KG1 (cell line): ENCODE measurements at regions not wholly inside any gene's neighbourhood (a gene's known extent, or its start where the extent isn't known, plus 50 kb on each side); places are given as distances from the start of the nearest gene placed in this dataset.

ENCODE experiments used
- DNase-seq: peaks from one replicate; lab custom pipeline; 2025; lab: John Stamatoyannopoulos, UW

- no peak for DNase-seq
These were observed 479.1 kb downstream of the OLFM4 start for GRCh38 chr13:53507741-53508140.

GRCh38 chr13:53512635-53513034 lies 484.0 kb downstream of the OLFM4 start:
- no peak for DNase-seq

GRCh38 chr13:53513226-53513625 lies 484.6 kb downstream of the OLFM4 start:
- no peak for DNase-seq

- DNase-seq, result no peak
These were observed 491.5 kb downstream of the OLFM4 start for GRCh38 chr13:53520132-53520531.

GRCh38 chr13:53522034-53522433 lies 493.4 kb downstream of the OLFM4 start:
- no peak for DNase-seq

GRCh38 chr13:53537586-53537985 lies 509.0 kb downstream of the OLFM4 start:
- DNase-seq, result no peak

- no peak for DNase-seq
These were observed 516.8 kb downstream of the OLFM4 start for GRCh38 chr13:53545340-53545941.

GRCh38 chr13:53560556-53560955 lies 531.9 kb downstream of the OLFM4 start:
- no peak for DNase-seq

GRCh38 chr13:53562419-53562818 lies 533.8 kb downstream of the OLFM4 start:
- DNase-seq, result no peak

GRCh38 chr13:53568491-53568890 lies 539.9 kb downstream of the OLFM4 start:
- DNase-seq, result no peak

- no peak for DNase-seq
These were observed 540.8 kb downstream of the OLFM4 start for GRCh38 chr13:53569453-53569852.

GRCh38 chr13:53601113-53601512 lies 572.5 kb downstream of the OLFM4 start:
- DNase-seq, result no peak

- no peak for DNase-seq
These were observed 576.7 kb downstream of the OLFM4 start for GRCh38 chr13:53605326-53605725.

GRCh38 chr13:53612200-53612599 lies 583.6 kb downstream of the OLFM4 start:
- no peak for DNase-seq

GRCh38 chr13:53622456-53622855 lies 593.8 kb downstream of the OLFM4 start:
- no peak for DNase-seq

GRCh38 chr13:53623146-53623545 lies 594.5 kb downstream of the OLFM4 start:
- DNase-seq, result no peak

- DNase-seq, result no peak
These were observed 602.9 kb downstream of the OLFM4 start for GRCh38 chr13:53631511-53631910.

- no peak for DNase-seq
These were observed 609.4 kb downstream of the OLFM4 start for GRCh38 chr13:53638040-53638439.

GRCh38 chr13:53642306-53642705 lies 613.7 kb downstream of the OLFM4 start:
- no peak for DNase-seq

- DNase-seq, result no peak
These were observed 620.1 kb downstream of the OLFM4 start for GRCh38 chr13:53648673-53649072.

- DNase-seq, result no peak
These were observed 643.4 kb downstream of the OLFM4 start for GRCh38 chr13:53672005-53672404.

GRCh38 chr13:53683146-53683545 lies 654.5 kb downstream of the OLFM4 start:
- no peak for DNase-seq

GRCh38 chr13:53683608-53684007 lies 655.0 kb downstream of the OLFM4 start:
- no peak for DNase-seq

GRCh38 chr13:53691417-53691816 lies 662.8 kb downstream of the OLFM4 start:
- DNase-seq, result no peak
